LNCAP (cell line): ENCODE measurements at regions not wholly inside any gene's neighbourhood (a gene's known extent, or its start where the extent isn't known, plus 50 kb on each side); places are given as distances from the start of the nearest gene placed in this dataset.

Source experiments
- CTCF ChIP-seq: fragments of 450-650 bp; IDR thresholded peaks from 2 replicates; pipeline ENCODE4 v1.5.1; 2017; ENCODE audit warnings: mild to moderate bottlenecking

- no peak for TF ChIP-seq CTCF
Observed at GRCh38 chr18:7307030-7307429, 76.1 kb downstream of the LRRC30 start.

DNA sequence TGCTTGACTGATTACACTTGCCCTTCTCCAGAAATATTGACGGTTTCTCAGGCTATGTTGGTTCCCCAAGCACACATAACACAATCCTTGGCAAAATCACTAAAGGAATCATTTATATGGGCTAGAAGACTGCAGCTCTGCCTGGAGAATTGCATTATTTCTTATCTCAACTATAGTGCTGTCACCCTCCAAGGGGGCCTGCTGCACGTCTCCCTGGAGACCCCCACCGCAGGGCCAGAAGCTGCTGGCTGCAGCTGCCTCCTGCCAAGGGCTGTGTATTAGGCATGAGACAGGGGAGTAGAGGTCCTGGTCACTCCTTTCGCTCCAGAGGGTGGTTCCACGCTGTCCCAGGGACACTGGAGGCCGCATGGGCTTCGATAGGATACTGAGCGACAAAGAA lies 76.6 kb downstream of the LRRC30 start:
- no peak for TF ChIP-seq CTCF

GRCh38 chr18:7317804-7318231 lies 86.9 kb downstream of the LRRC30 start:
- no peak for TF ChIP-seq CTCF

GRCh38 chr18:7319161-7319560 lies 88.3 kb downstream of the LRRC30 start:
- TF ChIP-seq CTCF, result no peak

- TF ChIP-seq CTCF, result no peak
Observed at GRCh38 chr18:7321831-7322230, 90.9 kb downstream of the LRRC30 start.

GRCh38 chr18:7322817-7323485 lies 92.1 kb downstream of the LRRC30 start:
- TF ChIP-seq CTCF, result no peak

DNA sequence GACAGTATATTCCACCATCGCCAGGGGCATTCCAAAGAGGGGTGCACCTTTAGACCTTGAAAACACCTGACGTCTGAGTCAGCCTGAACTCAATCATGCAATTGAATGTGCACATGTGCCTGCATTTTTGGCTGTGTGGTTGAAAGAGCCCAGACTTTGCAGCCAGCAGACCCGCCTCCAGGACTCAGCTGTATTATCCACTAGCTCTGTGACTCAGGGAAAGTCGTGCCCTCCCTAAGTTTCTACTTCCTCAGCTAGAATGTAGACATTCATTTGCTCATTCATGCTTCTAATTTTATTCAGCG lies 94.2 kb downstream of the LRRC30 start:
- no peak for TF ChIP-seq CTCF

- TF ChIP-seq CTCF, result no peak
Observed at GRCh38 chr18:7329016-7329415, 98.1 kb downstream of the LRRC30 start.
